GM12878 (cell line): ENCODE measurements at regions not wholly inside any gene's neighbourhood (a gene's known extent, or its start where the extent isn't known, plus 50 kb on each side); places are given as distances from the start of the nearest gene placed in this dataset.

Source experiments
- ATAC-seq: fragments of 200-7000 bp; cut with Tn5 transposase; 3 replicates; pipeline ENCODE4 v1.9.1; 2020; ENCODE audit warnings: mild to moderate bottlenecking, moderate library complexity
- BruUV-seq: library from RNA; stranded (reverse); fragments of 400-500 nt; replicated peaks from 2 replicates; lab custom pipeline; 2021; lab: Mats Ljungman, UMichigan
- CTCF ChIA-PET: fragments of 300-600 bp; sonication (Branson Sonifier 250); formaldehyde crosslinking; extraction: SDS; loops from one replicate; lab custom pipeline; 2021; ENCODE audit warnings: inconsistent platforms; lab: Yijun Ruan, JAX
- POLR2A ChIA-PET: fragments of 350-600 bp; formaldehyde crosslinking; extraction: SDS; loops from one replicate; lab custom pipeline; 2021; ENCODE audit warnings: inconsistent platforms; lab: Charles Lee
- RAD21 ChIA-PET: fragments of 300-600 bp; sonication (Branson Sonifier 250); formaldehyde crosslinking; loops from one replicate; lab custom pipeline; 2023; ENCODE audit warnings: antibody characterized with exemption; ENCODE audit not compliant: unreplicated experiment; lab: Charles Lee
- SMC1A ChIA-PET: fragments of 300-600 bp; sonication (Branson Sonifier 250); formaldehyde crosslinking; loops from one replicate; lab custom pipeline; 2023; ENCODE audit not compliant: unreplicated experiment, uncharacterized antibody; lab: Charles Lee
- DNase-seq: peaks from one replicate; pipeline ENCODE4 v3.0.0-alpha.2; 2011; ENCODE audit warnings: low read depth, low spot score
- FAIRE-seq: peaks from 3 replicates; lab custom pipeline; 2011; peaks lifted over from hg19 to GRCh38; lab: Jason Lieb, UNC
- H2AFZ ChIP-seq: 2 replicates; pipeline ENCODE4 v1.6.0; 2011; ENCODE audit warnings: low read depth, low read length, control low read depth; ENCODE audit not compliant: control insufficient read depth
- H3K27ac ChIP-seq: 2 replicates; pipeline ENCODE4 v1.5.1; 2011; ENCODE audit warnings: control low read depth; ENCODE audit not compliant: control insufficient read depth, insufficient read depth
- H3K27me3 ChIP-seq, 2 experiments: replicated peaks in 1 of 2; 2 replicates each; pipeline versions ENCODE4 v1.6.0 to v1.6.1; 2011; ENCODE audit warnings: low read length in 1 of 2; ENCODE audit not compliant: control insufficient read depth in 2 of 2, insufficient read depth in 2 of 2
- H3K36me3 ChIP-seq, 2 experiments: 2 replicates each; pipeline ENCODE4 v1.5.1; 2011; ENCODE audit warnings: low read length in 1 of 2; ENCODE audit not compliant: control insufficient read depth in 2 of 2, insufficient read depth in 2 of 2
- H3K4me1 ChIP-seq: 2 replicates; pipeline ENCODE4 v1.6.1; 2011; ENCODE audit warnings: mild to moderate bottlenecking, low read length, moderate library complexity, mixed read lengths; ENCODE audit not compliant: control insufficient read depth, insufficient read depth
- H3K4me2 ChIP-seq: 2 replicates; pipeline ENCODE4 v1.6.0; 2011; ENCODE audit warnings: control low read depth; ENCODE audit not compliant: control insufficient read depth, insufficient read depth
- H3K4me3 ChIP-seq: fragments of 200-600 bp; sonication (generic); 2 replicates; pipeline ENCODE4 v1.5.1; 2016
- H3K79me2 ChIP-seq: 2 replicates; pipeline ENCODE4 v1.6.0; 2011; ENCODE audit warnings: low read length; ENCODE audit not compliant: control insufficient read depth, insufficient read depth
- H3K9ac ChIP-seq: 2 replicates; pipeline ENCODE4 v1.8.0; 2011; ENCODE audit warnings: low read length, control low read depth, mixed read lengths; ENCODE audit not compliant: control insufficient read depth, insufficient read depth
- H3K9me3 ChIP-seq: replicated peaks from 3 replicates; pipeline ENCODE4 v1.5.1; 2011; ENCODE audit warnings: mild to moderate bottlenecking, low read length; ENCODE audit not compliant: control insufficient read depth, insufficient read depth
- H4K20me1 ChIP-seq: 2 replicates; pipeline ENCODE4 v1.6.0; 2011; ENCODE audit not compliant: control insufficient read depth, insufficient read depth
- EED ChIP-seq: sonication (generic); IDR thresholded peaks from 2 replicates; pipeline ENCODE4 v1.6.1; 2016; ENCODE audit warnings: antibody characterized with exemption, low read depth
- ESRRA ChIP-seq: IDR thresholded peaks from 2 replicates; pipeline ENCODE4 v1.6.1; 2012; ENCODE audit warnings: mild to moderate bottlenecking, low read length, improper control_type of control experiment
- FOXM1 ChIP-seq: IDR thresholded peaks from 2 replicates; pipeline ENCODE4 v1.6.1; 2012; ENCODE audit warnings: low read depth, mild to moderate bottlenecking, inconsistent platforms, low read length, moderate library complexity
- HDAC6 ChIP-seq: fragments of 200-600 bp; sonication (generic); IDR thresholded peaks from one replicate; pipeline ENCODE4 v1.8.0; 2017; ENCODE audit warnings: antibody characterized with exemption; ENCODE audit not compliant: unreplicated experiment
- IKZF1 ChIP-seq: fragments of 450-650 bp; conservative IDR thresholded peaks from 2 replicates; pipeline ENCODE4 v1.6.1; 2017; ENCODE audit warnings: antibody characterized with exemption, mild to moderate bottlenecking
- JUNB ChIP-seq: IDR thresholded peaks from 2 replicates; pipeline ENCODE4 v1.6.1; 2016; ENCODE audit warnings: antibody characterized with exemption, mild to moderate bottlenecking
- MAX ChIP-seq: IDR thresholded peaks from 2 replicates; pipeline ENCODE4 v1.6.1; 2012; ENCODE audit warnings: low read depth, low read length, improper control_type of control experiment
- PML ChIP-seq: IDR thresholded peaks from 2 replicates; pipeline ENCODE4 v1.6.1; 2012; ENCODE audit warnings: low read length, inconsistent platforms
- POLR2AphosphoS5 ChIP-seq: IDR thresholded peaks from 2 replicates; pipeline ENCODE4 v1.6.1; 2011; ENCODE audit warnings: mild to moderate bottlenecking, low read length, inconsistent platforms
- POU2F2 ChIP-seq: IDR thresholded peaks from 3 replicates; pipeline ENCODE4 v1.6.1; 2011; ENCODE audit warnings: low read depth, mild to moderate bottlenecking, low read length, borderline replicate concordance
- SUZ12 ChIP-seq: fragments of 200-600 bp; sonication (generic); IDR thresholded peaks from one replicate; pipeline ENCODE4 v1.6.1; 2018; ENCODE audit warnings: antibody characterized with exemption, mild to moderate bottlenecking; ENCODE audit not compliant: unreplicated experiment
- TBL1XR1 ChIP-seq: IDR thresholded peaks from 2 replicates; pipeline ENCODE4 v1.6.1; 2012; ENCODE audit warnings: low read depth, low read length, improper control_type of control experiment
- ZNF217 ChIP-seq: fragments of 450-650 bp; IDR thresholded peaks from 2 replicates; pipeline ENCODE4 v1.6.1; 2017; ENCODE audit warnings: antibody characterized with exemption, mild to moderate bottlenecking
- ZNF24 ChIP-seq: fragments of 450-650 bp; IDR thresholded peaks from 2 replicates; pipeline ENCODE4 v1.6.1; 2017; ENCODE audit warnings: antibody characterized with exemption, mild to moderate bottlenecking
- WGBS: methylation state at CpG from one replicate; pipeline ENCODE4 v1.1.6; 2016; ENCODE audit warnings: low lambda C conversion rate; ENCODE audit not compliant: insufficient replicate concordance, insufficient coverage; ENCODE audit errors: missing lambda C conversion rate; 5-methylcytosine and 5-hydroxymethylcytosine counted together
- in situ Hi-C: fragments of 300-500 bp; cut with MboI; formaldehyde crosslinking; loops from 9 replicates; pipeline ENCODE4 v1.14.3; 2018; ENCODE audit warnings: mixed read lengths
- intact Hi-C: fragments of 100-400 bp; cut with micrococcal nuclease; formaldehyde crosslinking; loops from one replicate; pipeline ENCODE4 v1.14.2; 2022; ENCODE audit not compliant: unreplicated experiment
- TF ChIP-seq, protein P1 (sequence below): IDR thresholded peaks from 2 replicates; pipeline ENCODE4 v1.6.1; 2012; ENCODE audit warnings: improper control_type of control experiment, low read depth, low read length; ENCODE audit not compliant: insufficient replicate concordance
- TF ChIP-seq, protein P2 (sequence below): IDR thresholded peaks from 2 replicates; pipeline ENCODE4 v1.6.1; 2011; ENCODE audit warnings: borderline replicate concordance, low read depth, mild to moderate bottlenecking, moderate library complexity, low read length; ENCODE audit not compliant: insufficient read depth, poor library complexity, severe bottlenecking

- BruUV-seq: no TSS peak
- peaks cover 58% of the 10 kb centered on the region for H3K79me2 ChIP-seq
- peak; percentile 91 for DNase-seq
- 0% methylated on average over 6 of the region's 6 CpGs for WGBS
- peak overlapping the region; percentile 95 for H3K4me2 ChIP-seq
- POLR2A ChIA-PET: interaction anchor here (0.6 to 10.8 kb wide), 9 partner anchors 8 to 107 kb away, joined by 3 to 220 read pairs (median 20); partner anchors contain the start of gene RUNX3
- no peaks in the 10 kb centered on the region for H3K27me3 ChIP-seq
- no peak overlapping the region for H2AFZ ChIP-seq
- peak overlapping the region; percentile 100 for H3K27ac ChIP-seq
- no peaks in the 10 kb centered on the region; the same call in 2 of the 3 replicates for H3K9me3 ChIP-seq
- CTCF ChIA-PET: interaction anchor here (0.7 to 12.3 kb wide), 7 partner anchors 8 to 116 kb away, joined by 3 to 396 read pairs (median 69); partner anchors contain the start of gene RUNX3
- intact Hi-C loops: loop anchor here (5.0 to 10.0 kb wide), 3 partner anchors 116 to 284 kb away; partner anchors contain the start of gene CLIC4
- peak overlapping the region; percentile 91 for H3K9ac ChIP-seq
- ATAC-seq: peak; percentile 60
- SMC1A ChIA-PET: interaction anchor here (0.6 to 10.6 kb wide), 8 partner anchors 7 to 105 kb away, joined by 3 to 292 read pairs (median 74); partner anchors contain the start of gene RUNX3
- H4K20me1 ChIP-seq: no peaks in the 10 kb centered on the region
- H3K4me1 ChIP-seq: peaks cover 96% of the 10 kb centered on the region
- H3K4me3 ChIP-seq: peak overlapping the region; percentile 23
- no peaks in the 10 kb centered on the region for H3K36me3 ChIP-seq
- in situ Hi-C loops: loop anchor here (5.0 kb wide), 1 partner anchor 69 kb away; no protein-coding TSS in a partner anchor
- FAIRE-seq: peak; percentile 78
- RAD21 ChIA-PET: interaction anchor here (0.9 to 8.9 kb wide), 14 partner anchors 6 to 106 kb away, joined by 3 to 214 read pairs (median 8); partner anchors contain the start of gene RUNX3
- TF ChIP-seq MAX (peak; percentile 30; the same call in 1 of the 2 replicates), ZNF24 (peak; percentile 70; the same call in 1 of the 2 replicates), FOXM1 (no peak), HDAC6 (no peak), IKZF1 (peak; percentile 97), POLR2AphosphoS5 (peak; percentile 71; the same call in 1 of the 2 replicates), ESRRA (no peak), PML (no peak), JUNB (peak; percentile 96), EED (peak; percentile 97), TBL1XR1 (peak; percentile 91), SUZ12 (no peak), ZNF217 (no peak; the same call in 1 of the 2 replicates), POU2F2 (peak; percentile 73; the same call in 2 of the 3 replicates)
- TF ChIP-seq, protein P1, sequence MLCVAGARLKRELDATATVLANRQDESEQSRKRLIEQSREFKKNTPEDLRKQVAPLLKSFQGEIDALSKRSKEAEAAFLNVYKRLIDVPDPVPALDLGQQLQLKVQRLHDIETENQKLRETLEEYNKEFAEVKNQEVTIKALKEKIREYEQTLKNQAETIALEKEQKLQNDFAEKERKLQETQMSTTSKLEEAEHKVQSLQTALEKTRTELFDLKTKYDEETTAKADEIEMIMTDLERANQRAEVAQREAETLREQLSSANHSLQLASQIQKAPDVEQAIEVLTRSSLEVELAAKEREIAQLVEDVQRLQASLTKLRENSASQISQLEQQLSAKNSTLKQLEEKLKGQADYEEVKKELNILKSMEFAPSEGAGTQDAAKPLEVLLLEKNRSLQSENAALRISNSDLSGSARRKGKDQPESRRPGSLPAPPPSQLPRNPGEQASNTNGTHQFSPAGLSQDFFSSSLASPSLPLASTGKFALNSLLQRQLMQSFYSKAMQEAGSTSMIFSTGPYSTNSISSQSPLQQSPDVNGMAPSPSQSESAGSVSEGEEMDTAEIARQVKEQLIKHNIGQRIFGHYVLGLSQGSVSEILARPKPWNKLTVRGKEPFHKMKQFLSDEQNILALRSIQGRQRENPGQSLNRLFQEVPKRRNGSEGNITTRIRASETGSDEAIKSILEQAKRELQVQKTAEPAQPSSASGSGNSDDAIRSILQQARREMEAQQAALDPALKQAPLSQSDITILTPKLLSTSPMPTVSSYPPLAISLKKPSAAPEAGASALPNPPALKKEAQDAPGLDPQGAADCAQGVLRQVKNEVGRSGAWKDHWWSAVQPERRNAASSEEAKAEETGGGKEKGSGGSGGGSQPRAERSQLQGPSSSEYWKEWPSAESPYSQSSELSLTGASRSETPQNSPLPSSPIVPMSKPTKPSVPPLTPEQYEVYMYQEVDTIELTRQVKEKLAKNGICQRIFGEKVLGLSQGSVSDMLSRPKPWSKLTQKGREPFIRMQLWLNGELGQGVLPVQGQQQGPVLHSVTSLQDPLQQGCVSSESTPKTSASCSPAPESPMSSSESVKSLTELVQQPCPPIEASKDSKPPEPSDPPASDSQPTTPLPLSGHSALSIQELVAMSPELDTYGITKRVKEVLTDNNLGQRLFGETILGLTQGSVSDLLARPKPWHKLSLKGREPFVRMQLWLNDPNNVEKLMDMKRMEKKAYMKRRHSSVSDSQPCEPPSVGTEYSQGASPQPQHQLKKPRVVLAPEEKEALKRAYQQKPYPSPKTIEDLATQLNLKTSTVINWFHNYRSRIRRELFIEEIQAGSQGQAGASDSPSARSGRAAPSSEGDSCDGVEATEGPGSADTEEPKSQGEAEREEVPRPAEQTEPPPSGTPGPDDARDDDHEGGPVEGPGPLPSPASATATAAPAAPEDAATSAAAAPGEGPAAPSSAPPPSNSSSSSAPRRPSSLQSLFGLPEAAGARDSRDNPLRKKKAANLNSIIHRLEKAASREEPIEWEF: peak; percentile 87
- TF ChIP-seq, protein P2, sequence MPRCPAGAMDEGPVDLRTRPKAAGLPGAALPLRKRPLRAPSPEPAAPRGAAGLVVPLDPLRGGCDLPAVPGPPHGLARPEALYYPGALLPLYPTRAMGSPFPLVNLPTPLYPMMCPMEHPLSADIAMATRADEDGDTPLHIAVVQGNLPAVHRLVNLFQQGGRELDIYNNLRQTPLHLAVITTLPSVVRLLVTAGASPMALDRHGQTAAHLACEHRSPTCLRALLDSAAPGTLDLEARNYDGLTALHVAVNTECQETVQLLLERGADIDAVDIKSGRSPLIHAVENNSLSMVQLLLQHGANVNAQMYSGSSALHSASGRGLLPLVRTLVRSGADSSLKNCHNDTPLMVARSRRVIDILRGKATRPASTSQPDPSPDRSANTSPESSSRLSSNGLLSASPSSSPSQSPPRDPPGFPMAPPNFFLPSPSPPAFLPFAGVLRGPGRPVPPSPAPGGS: peak; percentile 87
Measured at GRCh38 chr1:25030674-25031589, 100.9 kb upstream of the RUNX3 start.
